Spinal cord (tissue), 9 donors: ENCODE measurements at regions not wholly inside any gene's neighbourhood (a gene's known extent, or its start where the extent isn't known, plus 50 kb on each side); places are given as distances from the start of the nearest gene placed in this dataset.
"Not testable (repeated sequence)": the region's sequence is repeated elsewhere in the genome, so short reads cannot be mapped to it uniquely, and the experiment has no call there.

Experiments
- DNase-seq, 6 donors: peaks; one replicate each; pipeline versions ENCODE4 v3.0.0 to v3.0.0-alpha.2; 2013 to 2015; ENCODE audit warnings: low spot score in 6 of 6, low read depth in 4 of 6
- H3K27ac ChIP-seq: one replicate; pipeline ENCODE4 v1.5.1; 2013; ENCODE audit warnings: low read depth, low read length, control low read depth
- H3K27me3 ChIP-seq: one replicate; pipeline ENCODE4 v1.6.1; 2013; ENCODE audit warnings: low read length; ENCODE audit not compliant: control insufficient read depth, insufficient read depth
- H3K36me3 ChIP-seq: one replicate; pipeline ENCODE4 v1.6.1; 2013; ENCODE audit warnings: low read length; ENCODE audit not compliant: control insufficient read depth, insufficient read depth
- H3K4me1 ChIP-seq: one replicate; pipeline ENCODE4 v1.6.1; 2013; ENCODE audit warnings: low read length; ENCODE audit not compliant: control insufficient read depth, insufficient read depth
- H3K4me3 ChIP-seq: one replicate; pipeline ENCODE4 v1.5.1; 2013; ENCODE audit warnings: low read depth, low read length, control low read depth
- H3K9me3 ChIP-seq: one replicate; pipeline ENCODE4 v1.6.1; 2013; ENCODE audit warnings: low read length; ENCODE audit not compliant: control insufficient read depth, insufficient read depth
- WGBS: methylation state at CpG from one replicate; pipeline ENCODE4 v1.1.5; 2013; ENCODE audit warnings: missing lambda C conversion rate; ENCODE audit not compliant: insufficient coverage; 5-methylcytosine and 5-hydroxymethylcytosine counted together
- donor health status: healthy.

- H3K4me1 ChIP-seq, result no peaks in the 10 kb centered on the region
- WGBS, result 80% methylated on average over 1 of the region's 1 CpG
- H3K27ac ChIP-seq, result no peak overlapping the region
- H3K4me3 ChIP-seq, result no peak overlapping the region
- H3K36me3 ChIP-seq, result no peaks in the 10 kb centered on the region
- H3K27me3 ChIP-seq, result no peaks in the 10 kb centered on the region
- H3K9me3 ChIP-seq, result no peaks in the 10 kb centered on the region
- no peak for DNase-seq
These were observed 776.8 kb downstream of the BCL11A start for GRCh38 chr2:59776726-59777008.

GRCh38 chr2:59774821-59775433 lies 778.5 kb downstream of the BCL11A start:
- no peaks in the 10 kb centered on the region for H3K27me3 ChIP-seq
- H3K4me3 ChIP-seq, result no peak overlapping the region
- no peak overlapping the region for H3K27ac ChIP-seq
- H3K9me3 ChIP-seq, result no peaks in the 10 kb centered on the region
- no peaks in the 10 kb centered on the region for H3K4me1 ChIP-seq
- no peaks in the 10 kb centered on the region for H3K36me3 ChIP-seq
- 63% methylated on average over 1 of the region's 2 CpGs for WGBS
- peak in 1 of 6 donors; percentile 74 for DNase-seq

GRCh38 chr2:59770651-59771050 lies 782.8 kb downstream of the BCL11A start:
- Histone ChIP-seq H3K4me1 (no peaks in the 10 kb centered on the region), H3K36me3 (no peaks in the 10 kb centered on the region), H3K27me3 (no peaks in the 10 kb centered on the region), H3K27ac (no peak overlapping the region), H3K9me3 (no peaks in the 10 kb centered on the region), H3K4me3 (no peak overlapping the region)
- WGBS, result no CpG with 5 or more reads among the region's 2 CpGs
- no peak for DNase-seq

- no CpG with 5 or more reads among the region's 1 CpG for WGBS
- no peaks in the 10 kb centered on the region for H3K9me3 ChIP-seq
These were observed 791.5 kb downstream of the BCL11A start for GRCh38 chr2:59761966-59762365.

GRCh38 chr2:59756150-59756549 lies 797.3 kb downstream of the BCL11A start:
- Histone ChIP-seq H3K27ac (no peak overlapping the region), H3K4me1 (no peaks in the 10 kb centered on the region), H3K9me3 (no peaks in the 10 kb centered on the region), H3K27me3 (no peaks in the 10 kb centered on the region), H3K4me3 (no peak overlapping the region), H3K36me3 (no peaks in the 10 kb centered on the region)
- WGBS, result 65% methylated on average over 2 of the region's 5 CpGs
- no peak for DNase-seq

More at GRCh38 chr2:59761966-59762365, 791.5 kb downstream of the BCL11A start:
- DNase-seq, result no peak
- no peaks in the 10 kb centered on the region for H3K36me3 ChIP-seq
- H3K4me3 ChIP-seq, result no peak overlapping the region
- no peaks in the 10 kb centered on the region for H3K4me1 ChIP-seq
- H3K27me3 ChIP-seq, result no peaks in the 10 kb centered on the region
- no peak overlapping the region for H3K27ac ChIP-seq

- Histone ChIP-seq H3K9me3 (no peaks in the 10 kb centered on the region), H3K27ac (no peak overlapping the region), H3K27me3 (no peaks in the 10 kb centered on the region), H3K36me3 (no peaks in the 10 kb centered on the region), H3K4me3 (no peak overlapping the region), H3K4me1 (no peaks in the 10 kb centered on the region)
- DNase-seq, result peak in 1 of 6 donors; percentile 78
- WGBS, result 77% methylated on average over 3 of the region's 9 CpGs
These were observed 799.3 kb downstream of the BCL11A start for GRCh38 chr2:59754011-59754735.

- no peaks in the 10 kb centered on the region for H3K9me3 ChIP-seq
- no peaks in the 10 kb centered on the region for H3K36me3 ChIP-seq
- no peak for DNase-seq
- WGBS, result no CpG with 5 or more reads among the region's 1 CpG
- no peak overlapping the region for H3K27ac ChIP-seq
- no peak overlapping the region for H3K4me3 ChIP-seq
- no peaks in the 10 kb centered on the region for H3K4me1 ChIP-seq
- no peaks in the 10 kb centered on the region for H3K27me3 ChIP-seq
These were observed 800.9 kb downstream of the BCL11A start for GRCh38 chr2:59752512-59752911.

GRCh38 chr2:59752071-59752470 lies 801.4 kb downstream of the BCL11A start:
- no peak overlapping the region for H3K27ac ChIP-seq
- no peak overlapping the region for H3K4me3 ChIP-seq
- H3K9me3 ChIP-seq, result no peaks in the 10 kb centered on the region
- no peaks in the 10 kb centered on the region for H3K4me1 ChIP-seq
- DNase-seq, result peak in 1 of 6 donors; percentile 51
- no peaks in the 10 kb centered on the region for H3K27me3 ChIP-seq
- H3K36me3 ChIP-seq, result no peaks in the 10 kb centered on the region
- WGBS, result 31% methylated on average over 1 of the region's 2 CpGs

GRCh38 chr2:59751214-59751613 lies 802.2 kb downstream of the BCL11A start:
- not testable (repeated sequence) for H3K9me3 ChIP-seq, H3K4me1 ChIP-seq, H3K27ac ChIP-seq, DNase-seq, H3K4me3 ChIP-seq, H3K36me3 ChIP-seq, H3K27me3 ChIP-seq
- 100% methylated on average over 1 of the region's 4 CpGs for WGBS

- no peak overlapping the region for H3K27ac ChIP-seq
- no peak for DNase-seq
- H3K4me3 ChIP-seq, result no peak overlapping the region
- no peaks in the 10 kb centered on the region for H3K4me1 ChIP-seq
- no peaks in the 10 kb centered on the region for H3K27me3 ChIP-seq
- no CpG with 5 or more reads among the region's 1 CpG for WGBS
- no peaks in the 10 kb centered on the region for H3K36me3 ChIP-seq
- H3K9me3 ChIP-seq, result no peaks in the 10 kb centered on the region
These were observed 807.2 kb downstream of the BCL11A start for GRCh38 chr2:59746291-59746690.
